ENCODE measurements at regions not wholly inside any gene's neighbourhood (a gene's known extent, or its start where the extent isn't known, plus 50 kb on each side); places are given as distances from the start of the nearest gene placed in this dataset.

DNA sequence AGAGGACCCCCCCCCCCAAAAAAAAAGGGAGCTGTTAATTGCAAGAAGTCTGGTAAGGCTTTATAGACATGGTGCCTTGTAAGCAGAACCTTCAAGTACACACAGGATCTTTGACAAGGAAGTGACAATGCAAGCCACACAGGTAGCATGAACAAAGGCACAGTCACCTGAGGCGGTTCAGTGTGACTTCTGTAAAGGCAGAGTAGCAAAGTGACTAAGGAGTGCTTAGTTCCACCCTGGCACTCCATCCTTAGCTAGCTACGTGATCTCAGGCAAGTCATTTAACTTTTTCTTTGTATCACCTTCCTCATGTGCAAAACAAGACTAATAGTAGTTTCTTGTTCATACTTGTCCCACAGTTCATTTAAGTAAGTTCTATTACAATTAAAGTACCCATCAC lies 282.0 kb downstream of the PRELID2 start:
- Histone ChIP-seq H3K9me3 (no peaks in the 10 kb centered on the region), H3K4me2 (no peak overlapping the region), H3K4me3 (no peak overlapping the region), H3K4me1 (no peaks in the 10 kb centered on the region), H3K27ac (no peak overlapping the region)
- ATAC-seq, result no peak
- FAIRE-seq, result no peak
- ChIA-PET CTCF (no interaction called here), POLR2A (no interaction called here)
- WGBS (ENCODE audit: missing lambda C conversion rate), result 53% methylated on average over 2 of the region's 2 CpGs
- no peak for TF ChIP-seq ZSCAN20 (CRISPR knock-in tag; IDR thresholded peaks at IDR 0.05)
- no peak for TF ChIP-seq NR3C1 (IDR thresholded peaks at IDR 0.05)
- TF ChIP-seq MYC (IDR thresholded peaks at IDR 0.05; ENCODE audit: borderline replicate concordance, low read length), result no peak
- no peak for TF ChIP-seq ESRRA (IDR thresholded peaks at IDR 0.05; ENCODE audit: borderline replicate concordance, low read length)
- TF ChIP-seq NPAS2 (CRISPR knock-in tag; IDR thresholded peaks at IDR 0.05; ENCODE audit: borderline replicate concordance), result no peak
- TF ChIP-seq RCOR1 (IDR thresholded peaks at IDR 0.05; ENCODE audit: low read depth, low read length), result no peak
- no peak for TF ChIP-seq SMC3 (IDR thresholded peaks at IDR 0.05)
- TF ChIP-seq RNF2 (IDR thresholded peaks at IDR 0.05; ENCODE audit: borderline replicate concordance, low read depth), result no peak
- no peak for TF ChIP-seq POLR2AphosphoS2 (conservative IDR thresholded peaks at IDR 0.05; ENCODE audit: low read length)
- no peak for TF ChIP-seq RARB (CRISPR knock-in tag; IDR thresholded peaks at IDR 0.05)
- no peak for TF ChIP-seq MAZ (IDR thresholded peaks at IDR 0.05; ENCODE audit: borderline replicate concordance, low read depth, low read length)
- TF ChIP-seq NFE2L2 (conservative IDR thresholded peaks at IDR 0.05; ENCODE audit: low read length), result no peak
- TF ChIP-seq JUN (IDR thresholded peaks at IDR 0.05), result no peak
- TF ChIP-seq, protein P1, sequence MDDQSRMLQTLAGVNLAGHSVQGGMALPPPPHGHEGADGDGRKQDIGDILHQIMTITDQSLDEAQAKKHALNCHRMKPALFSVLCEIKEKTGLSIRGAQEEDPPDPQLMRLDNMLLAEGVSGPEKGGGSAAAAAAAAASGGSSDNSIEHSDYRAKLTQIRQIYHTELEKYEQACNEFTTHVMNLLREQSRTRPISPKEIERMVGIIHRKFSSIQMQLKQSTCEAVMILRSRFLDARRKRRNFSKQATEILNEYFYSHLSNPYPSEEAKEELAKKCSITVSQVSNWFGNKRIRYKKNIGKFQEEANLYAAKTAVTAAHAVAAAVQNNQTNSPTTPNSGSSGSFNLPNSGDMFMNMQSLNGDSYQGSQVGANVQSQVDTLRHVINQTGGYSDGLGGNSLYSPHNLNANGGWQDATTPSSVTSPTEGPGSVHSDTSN (IDR thresholded peaks at IDR 0.05), result no peak
- no peak for TF ChIP-seq TFCP2L1 (CRISPR knock-in tag; IDR thresholded peaks at IDR 0.05)
- TF ChIP-seq, protein P2, sequence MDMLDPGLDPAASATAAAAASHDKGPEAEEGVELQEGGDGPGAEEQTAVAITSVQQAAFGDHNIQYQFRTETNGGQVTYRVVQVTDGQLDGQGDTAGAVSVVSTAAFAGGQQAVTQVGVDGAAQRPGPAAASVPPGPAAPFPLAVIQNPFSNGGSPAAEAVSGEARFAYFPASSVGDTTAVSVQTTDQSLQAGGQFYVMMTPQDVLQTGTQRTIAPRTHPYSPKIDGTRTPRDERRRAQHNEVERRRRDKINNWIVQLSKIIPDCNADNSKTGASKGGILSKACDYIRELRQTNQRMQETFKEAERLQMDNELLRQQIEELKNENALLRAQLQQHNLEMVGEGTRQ (IDR thresholded peaks at IDR 0.05), result no peak
- TF ChIP-seq CBX2 (IDR thresholded peaks at IDR 0.05; ENCODE audit: borderline replicate concordance, low read depth), result no peak
- no peak for TF ChIP-seq HMGXB4 (CRISPR knock-in tag; IDR thresholded peaks at IDR 0.05; ENCODE audit: borderline replicate concordance)
- no peak for DNase-seq (ENCODE audit: low read depth in 1 of 2, low spot score in 1 of 2)

GRCh38 chr5:145551714-145552113 lies 283.4 kb downstream of the PRELID2 start:
- no peak for DNase-seq (ENCODE audit: low read depth in 1 of 2, low spot score in 1 of 2)
- no peak for ATAC-seq
- POLR2A ChIA-PET, result no interaction called here
- no peak for TF ChIP-seq NFE2L2 (conservative IDR thresholded peaks at IDR 0.05; ENCODE audit: low read length)
- TF ChIP-seq PHF8 (IDR thresholded peaks at IDR 0.05; ENCODE audit: borderline replicate concordance, low read depth), result no peak
- no peak for TF ChIP-seq ZC3H11A (IDR thresholded peaks at IDR 0.05)
- TF ChIP-seq EHF (CRISPR knock-in tag; IDR thresholded peaks at IDR 0.05), result no peak
- TF ChIP-seq, protein P3, sequence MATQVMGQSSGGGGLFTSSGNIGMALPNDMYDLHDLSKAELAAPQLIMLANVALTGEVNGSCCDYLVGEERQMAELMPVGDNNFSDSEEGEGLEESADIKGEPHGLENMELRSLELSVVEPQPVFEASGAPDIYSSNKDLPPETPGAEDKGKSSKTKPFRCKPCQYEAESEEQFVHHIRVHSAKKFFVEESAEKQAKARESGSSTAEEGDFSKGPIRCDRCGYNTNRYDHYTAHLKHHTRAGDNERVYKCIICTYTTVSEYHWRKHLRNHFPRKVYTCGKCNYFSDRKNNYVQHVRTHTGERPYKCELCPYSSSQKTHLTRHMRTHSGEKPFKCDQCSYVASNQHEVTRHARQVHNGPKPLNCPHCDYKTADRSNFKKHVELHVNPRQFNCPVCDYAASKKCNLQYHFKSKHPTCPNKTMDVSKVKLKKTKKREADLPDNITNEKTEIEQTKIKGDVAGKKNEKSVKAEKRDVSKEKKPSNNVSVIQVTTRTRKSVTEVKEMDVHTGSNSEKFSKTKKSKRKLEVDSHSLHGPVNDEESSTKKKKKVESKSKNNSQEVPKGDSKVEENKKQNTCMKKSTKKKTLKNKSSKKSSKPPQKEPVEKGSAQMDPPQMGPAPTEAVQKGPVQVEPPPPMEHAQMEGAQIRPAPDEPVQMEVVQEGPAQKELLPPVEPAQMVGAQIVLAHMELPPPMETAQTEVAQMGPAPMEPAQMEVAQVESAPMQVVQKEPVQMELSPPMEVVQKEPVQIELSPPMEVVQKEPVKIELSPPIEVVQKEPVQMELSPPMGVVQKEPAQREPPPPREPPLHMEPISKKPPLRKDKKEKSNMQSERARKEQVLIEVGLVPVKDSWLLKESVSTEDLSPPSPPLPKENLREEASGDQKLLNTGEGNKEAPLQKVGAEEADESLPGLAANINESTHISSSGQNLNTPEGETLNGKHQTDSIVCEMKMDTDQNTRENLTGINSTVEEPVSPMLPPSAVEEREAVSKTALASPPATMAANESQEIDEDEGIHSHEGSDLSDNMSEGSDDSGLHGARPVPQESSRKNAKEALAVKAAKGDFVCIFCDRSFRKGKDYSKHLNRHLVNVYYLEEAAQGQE (IDR thresholded peaks at IDR 0.05), result no peak
- TF ChIP-seq ESRRA (IDR thresholded peaks at IDR 0.05; ENCODE audit: borderline replicate concordance, low read length), result no peak
- no peak for TF ChIP-seq RAD21 (conservative IDR thresholded peaks at IDR 0.05 in 1 of 2, IDR thresholded peaks at IDR 0.05 in 1 of 2)
- TF ChIP-seq, protein P4, sequence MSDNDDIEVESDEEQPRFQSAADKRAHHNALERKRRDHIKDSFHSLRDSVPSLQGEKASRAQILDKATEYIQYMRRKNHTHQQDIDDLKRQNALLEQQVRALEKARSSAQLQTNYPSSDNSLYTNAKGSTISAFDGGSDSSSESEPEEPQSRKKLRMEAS (IDR thresholded peaks at IDR 0.05), result no peak
- no peak for TF ChIP-seq HOXB5 (CRISPR knock-in tag; IDR thresholded peaks at IDR 0.05)
- no peak for TF ChIP-seq BHLHE40 (IDR thresholded peaks at IDR 0.05; ENCODE audit: low read depth, low read length)
- TF ChIP-seq MYC (IDR thresholded peaks at IDR 0.05; ENCODE audit: borderline replicate concordance, low read length), result no peak
- no peak for TF ChIP-seq HEYL (CRISPR knock-in tag; IDR thresholded peaks at IDR 0.05)
- TF ChIP-seq POLR2AphosphoS2 (conservative IDR thresholded peaks at IDR 0.05; ENCODE audit: low read length), result no peak
- no peak for TF ChIP-seq NR3C1 (IDR thresholded peaks at IDR 0.05)
- TF ChIP-seq, protein P1 (IDR thresholded peaks at IDR 0.05), result no peak
- no peak for TF ChIP-seq MAFK (IDR thresholded peaks at IDR 0.05; ENCODE audit: partially characterized antibody)
- no peak for TF ChIP-seq JUN (IDR thresholded peaks at IDR 0.05)
- TF ChIP-seq E2F6 (IDR thresholded peaks at IDR 0.05; ENCODE audit: borderline replicate concordance, low read depth), result no peak

More at GRCh38 chr5:145551714-145552113, 283.4 kb downstream of the PRELID2 start:
- CTCF ChIA-PET, result no interaction called here
- WGBS (ENCODE audit: missing lambda C conversion rate), result 60% methylated on average over 1 of the region's 1 CpG
- H3K4me2 ChIP-seq, result no peak overlapping the region
- FAIRE-seq, result no peak
- H3K4me1 ChIP-seq, result no peaks in the 10 kb centered on the region
- no peaks in the 10 kb centered on the region for H3K9me3 ChIP-seq
- H3K4me3 ChIP-seq, result no peak overlapping the region
- H3K27ac ChIP-seq, result no peak overlapping the region

Measured in A549 (cell line).